HEK293 (cell line): ENCODE measurements at regions not wholly inside any gene's neighbourhood (a gene's known extent, or its start where the extent isn't known, plus 50 kb on each side); places are given as distances from the start of the nearest gene placed in this dataset.

Experiments
- CTCF ChIA-PET: fragments of 350-600 bp; formaldehyde crosslinking; extraction: SDS; loops from one replicate; lab custom pipeline; 2021; ENCODE audit warnings: antibody characterized with exemption; lab: Yijun Ruan, JAX
- POLR2A ChIA-PET: fragments of 300-600 bp; formaldehyde crosslinking; extraction: SDS; loops from one replicate; lab custom pipeline; 2020; ENCODE audit warnings: antibody characterized with exemption, inconsistent platforms; lab: Yijun Ruan, JAX
- H3K27ac ChIP-seq: fragments of 200-500 bp; sonication (Bioruptor generic); 2 replicates; pipeline ENCODE4 v1.5.1; 2014; ENCODE audit warnings: low read depth, low read length, control low read depth, inconsistent platforms; ENCODE audit errors: extremely low read depth
- H3K36me3 ChIP-seq, 2 experiments: fragments of 200-500 bp in 1 of 2; sonication (Bioruptor generic) in 1 of 2; 1 replicate in 1 of 2; 2 replicates in 1 of 2; pipeline ENCODE4 v1.5.1; 2014 to 2017; ENCODE audit warnings: inconsistent platforms in 2 of 2, low read length in 2 of 2; ENCODE audit not compliant: control insufficient read depth in 2 of 2, insufficient read depth in 1 of 2
- H3K4me1 ChIP-seq: fragments of 200-500 bp; sonication (Bioruptor generic); 2 replicates; pipeline ENCODE4 v1.5.1; 2014; ENCODE audit warnings: mild to moderate bottlenecking, low read length, inconsistent platforms; ENCODE audit not compliant: control insufficient read depth, insufficient read depth
- H3K4me3 ChIP-seq: 2 replicates; pipeline ENCODE4 v1.5.1; 2011; ENCODE audit warnings: low read depth, mild to moderate bottlenecking, control low read depth, low read length, moderate library complexity
- H3K9me3 ChIP-seq: fragments of 200-500 bp; sonication (Bioruptor generic); 2 replicates; pipeline ENCODE4 v1.5.1; 2014; ENCODE audit warnings: low read depth, low read length, inconsistent platforms; ENCODE audit not compliant: control insufficient read depth, insufficient read depth
- ELK4 ChIP-seq: IDR thresholded peaks from 2 replicates; pipeline ENCODE4 v1.6.1; 2011; ENCODE audit warnings: mild to moderate bottlenecking, low read depth, low read length, borderline replicate concordance
- GLI4 ChIP-seq: fragments of 450-650 bp; formaldehyde crosslinking; IDR thresholded peaks from 2 replicates; pipeline ENCODE4 v1.5.1; 2016; ENCODE audit warnings: missing biosample characterization, missing genetic modification characterization
- HIC1 ChIP-seq: fragments of 450-650 bp; formaldehyde crosslinking; IDR thresholded peaks from 2 replicates; pipeline ENCODE4 v1.5.1; 2016; ENCODE audit warnings: missing biosample characterization, missing genetic modification characterization
- HOXC10 ChIP-seq: sonication (generic); formaldehyde crosslinking; IDR thresholded peaks from 2 replicates; pipeline ENCODE4 v1.8.1; 2023; ENCODE audit warnings: mild to moderate bottlenecking, missing genetic modification reagents
- KLF8 ChIP-seq: fragments of 450-650 bp; formaldehyde crosslinking; IDR thresholded peaks from 2 replicates; pipeline ENCODE4 v1.5.1; 2016; ENCODE audit warnings: missing biosample characterization, missing genetic modification characterization
- REPIN1 ChIP-seq: fragments of 450-650 bp; formaldehyde crosslinking; IDR thresholded peaks from 2 replicates; pipeline ENCODE4 v1.5.1; 2017; ENCODE audit warnings: missing biosample characterization, missing genetic modification characterization, low read depth
- WT1 ChIP-seq: fragments of 450-650 bp; formaldehyde crosslinking; IDR thresholded peaks from 2 replicates; pipeline ENCODE4 v1.5.1; 2016; ENCODE audit warnings: missing biosample characterization, missing genetic modification characterization
- ZBTB44 ChIP-seq: fragments of 450-650 bp; IDR thresholded peaks from 2 replicates; pipeline ENCODE4 v1.5.1; 2018; ENCODE audit warnings: missing biosample characterization, mild to moderate bottlenecking, missing genetic modification characterization
- ZFP3 ChIP-seq: fragments of 450-650 bp; formaldehyde crosslinking; IDR thresholded peaks from 2 replicates; pipeline ENCODE4 v1.5.1; 2016; ENCODE audit warnings: low read depth, missing biosample characterization, missing genetic modification characterization
- ZFP69B ChIP-seq: fragments of 450-650 bp; formaldehyde crosslinking; IDR thresholded peaks from 2 replicates; pipeline ENCODE4 v1.5.1; 2016; ENCODE audit warnings: missing biosample characterization, missing genetic modification characterization
- ZNF138 ChIP-seq: fragments of 450-650 bp; formaldehyde crosslinking; IDR thresholded peaks from 2 replicates; pipeline ENCODE4 v1.5.1; 2016; ENCODE audit warnings: missing biosample characterization, missing genetic modification characterization, borderline replicate concordance
- ZNF146 ChIP-seq: fragments of 450-650 bp; formaldehyde crosslinking; IDR thresholded peaks from 2 replicates; pipeline ENCODE4 v1.5.1; 2016; ENCODE audit warnings: missing biosample characterization, missing genetic modification characterization
- ZNF174 ChIP-seq: fragments of 450-650 bp; formaldehyde crosslinking; IDR thresholded peaks from 2 replicates; pipeline ENCODE4 v1.5.0; 2017; ENCODE audit warnings: missing biosample characterization, mild to moderate bottlenecking, missing genetic modification characterization
- ZNF302 ChIP-seq: fragments of 450-650 bp; formaldehyde crosslinking; IDR thresholded peaks from 2 replicates; pipeline ENCODE4 v1.5.1; 2016; ENCODE audit warnings: missing biosample characterization, missing genetic modification characterization, low read depth
- ZNF311 ChIP-seq: fragments of 450-650 bp; formaldehyde crosslinking; IDR thresholded peaks from 2 replicates; pipeline ENCODE4 v1.5.1; 2017; ENCODE audit warnings: missing biosample characterization, missing genetic modification characterization, borderline replicate concordance
- ZNF366 ChIP-seq: fragments of 450-650 bp; formaldehyde crosslinking; conservative IDR thresholded peaks from 2 replicates; pipeline ENCODE4 v1.5.1; 2016; ENCODE audit warnings: missing biosample characterization, missing genetic modification characterization
- ZNF423 ChIP-seq: fragments of 450-650 bp; formaldehyde crosslinking; IDR thresholded peaks from 2 replicates; pipeline ENCODE4 v1.5.1; 2016; ENCODE audit warnings: missing biosample characterization, missing genetic modification characterization
- ZNF521 ChIP-seq: fragments of 450-650 bp; formaldehyde crosslinking; IDR thresholded peaks from 2 replicates; pipeline ENCODE4 v1.5.1; 2017; ENCODE audit warnings: missing biosample characterization, mild to moderate bottlenecking, missing genetic modification characterization
- ZNF548 ChIP-seq: fragments of 450-650 bp; formaldehyde crosslinking; IDR thresholded peaks from 2 replicates; pipeline ENCODE4 v1.5.1; 2016; ENCODE audit warnings: missing biosample characterization, missing genetic modification characterization
- ZNF549 ChIP-seq: fragments of 450-650 bp; IDR thresholded peaks from 2 replicates; pipeline ENCODE4 v1.5.1; 2018; ENCODE audit warnings: missing biosample characterization, missing genetic modification characterization, mild to moderate bottlenecking, inconsistent platforms, moderate library complexity
- ZNF558 ChIP-seq: fragments of 450-650 bp; formaldehyde crosslinking; IDR thresholded peaks from 2 replicates; pipeline ENCODE4 v1.5.1; 2016; ENCODE audit warnings: missing biosample characterization, missing genetic modification characterization
- ZNF561 ChIP-seq: fragments of 450-650 bp; IDR thresholded peaks from 2 replicates; pipeline ENCODE4 v1.5.1; 2018; ENCODE audit warnings: missing biosample characterization, missing genetic modification characterization, borderline replicate concordance
- ZNF626 ChIP-seq: fragments of 450-650 bp; sonication (Bioruptor Pico); formaldehyde crosslinking; IDR thresholded peaks from 2 replicates; pipeline ENCODE4 v1.5.1; 2018; ENCODE audit warnings: missing biosample characterization, missing genetic modification characterization, inconsistent platforms
- ZNF701 ChIP-seq: fragments of 450-650 bp; formaldehyde crosslinking; IDR thresholded peaks from 2 replicates; pipeline ENCODE4 v1.5.1; 2016; ENCODE audit warnings: missing biosample characterization, missing genetic modification characterization
- ZSCAN23 ChIP-seq: fragments of 450-650 bp; formaldehyde crosslinking; IDR thresholded peaks from 2 replicates; pipeline ENCODE4 v1.5.1; 2016; ENCODE audit warnings: missing biosample characterization, missing genetic modification characterization

- TF ChIP-seq ELK4, result no peak
- no peak for TF ChIP-seq GLI4 (tag by site-specific recombination)
- no peak for TF ChIP-seq ZNF146
- TF ChIP-seq ZNF311, result no peak
- TF ChIP-seq ZNF549, result no peak
- no peak for TF ChIP-seq ZNF561
These were observed 691.7 kb downstream of the FAM133A start (continued) for GRCh38 chrX:94365736-94366135.

GRCh38 chrX:94366616-94367015, 692.6 kb downstream of the FAM133A start:
- H3K4me1 ChIP-seq, result no peaks in the 10 kb centered on the region
- no peaks in the 10 kb centered on the region for H3K9me3 ChIP-seq
- CTCF ChIA-PET, result no interaction called here
- no peaks in the 10 kb centered on the region for H3K36me3 ChIP-seq
- no peak overlapping the region for H3K4me3 ChIP-seq
- POLR2A ChIA-PET, result no interaction called here
- TF ChIP-seq ZBTB44 (tag by site-specific recombination) (no peak), ZNF548 (no peak), ZNF626 (tag by site-specific recombination) (no peak), ZNF366 (tag by site-specific recombination) (no peak), ZFP3 (tag by site-specific recombination) (no peak), ZFP69B (tag by site-specific recombination) (no peak), HOXC10 (no peak), ZNF302 (tag by site-specific recombination) (no peak), ZNF701 (no peak), HIC1 (tag by site-specific recombination) (no peak), ZSCAN23 (tag by site-specific recombination) (no peak), WT1 (tag by site-specific recombination) (no peak), ZNF521 (tag by site-specific recombination) (no peak), ZNF174 (no peak), REPIN1 (tag by site-specific recombination) (no peak), ZNF558 (tag by site-specific recombination) (no peak), KLF8 (no peak), ZNF138 (tag by site-specific recombination) (no peak), ZNF423 (tag by site-specific recombination) (no peak)
- no peak overlapping the region for H3K27ac ChIP-seq
